Left lobe of liver (tissue), 2 donors: ENCODE measurements at regions not wholly inside any gene's neighbourhood (a gene's known extent, or its start where the extent isn't known, plus 50 kb on each side); places are given as distances from the start of the nearest gene placed in this dataset.

ENCODE experiments used
- ATAC-seq: fragments of 200-7000 bp; cut with Tn5 transposase; one replicate; pipeline ENCODE4 v1.9.1; 2020; ENCODE audit warnings: mild to moderate bottlenecking, moderate library complexity
- DNase-seq: peaks from one replicate; pipeline ENCODE4 v3.0.0-alpha.2; 2020; ENCODE audit warnings: low spot score
- donor health status: DM: no; HTN: no; CAD: no; lungs with moderate emphysema.
- donor health status: DM: no; HTN: yes; CAD: no.

DNA sequence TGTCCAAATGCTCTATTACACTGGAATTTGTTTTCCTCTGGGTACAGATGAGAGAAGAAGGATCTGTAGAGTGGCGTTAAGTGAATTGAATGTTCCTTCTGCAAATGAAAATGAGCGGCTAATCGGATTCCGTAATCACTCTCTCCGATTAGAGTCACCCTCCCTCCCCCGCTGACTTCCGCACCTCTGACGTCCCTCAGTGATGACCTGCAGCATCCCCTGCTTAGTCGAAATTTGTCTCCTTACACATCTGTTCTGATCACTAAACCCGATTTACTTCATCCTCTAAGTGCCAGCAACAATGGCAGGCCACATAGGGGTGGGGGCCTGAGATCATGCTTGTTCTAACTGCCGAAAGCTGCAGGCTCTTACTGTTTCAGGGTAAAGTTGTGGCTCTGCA is 378.7 kb downstream of the SEC16B start:
- ATAC-seq (no peak), DNase-seq (no peak)

DNA sequence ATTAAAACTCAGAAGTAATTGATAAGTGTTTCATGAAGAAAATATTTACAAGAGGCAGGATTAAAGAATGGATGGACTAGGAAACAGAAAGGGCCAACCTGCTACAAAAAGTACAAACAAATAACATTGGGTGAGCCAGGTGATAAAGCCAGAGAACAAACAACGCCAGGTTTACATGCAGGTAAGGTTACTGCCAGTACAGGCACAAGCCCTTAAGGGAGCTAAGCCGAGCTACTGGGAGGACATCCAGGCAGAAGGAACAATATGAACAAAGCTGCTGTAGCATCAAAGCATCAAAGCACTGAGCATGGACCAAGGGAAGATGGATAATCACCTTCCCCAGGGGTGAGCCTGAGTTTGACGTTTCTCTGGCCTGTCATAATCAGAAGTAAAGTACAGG is 380.7 kb downstream of the SEC16B start:
- ATAC-seq (no peak), DNase-seq (no peak)

DNA sequence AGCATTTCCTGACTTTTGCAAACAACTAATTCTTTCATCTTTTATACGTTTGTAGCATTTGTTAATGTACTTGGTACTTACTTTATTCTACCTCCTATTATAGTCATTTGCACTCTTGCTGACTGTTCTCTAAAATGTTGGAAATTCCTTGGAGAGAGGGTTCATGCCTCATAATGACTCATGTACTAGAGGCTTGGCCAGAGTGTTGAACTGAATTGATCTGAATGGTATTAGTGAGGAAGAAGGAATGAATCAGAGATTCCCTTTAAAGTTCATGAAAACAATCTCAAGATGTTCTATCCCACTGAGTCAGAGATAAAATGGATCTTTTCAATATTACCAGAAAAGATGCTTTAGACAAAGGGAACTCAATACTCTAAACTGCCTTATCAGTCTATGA is 383.4 kb downstream of the SEC16B start:
- DNase-seq (no peak), ATAC-seq (no peak)

DNA sequence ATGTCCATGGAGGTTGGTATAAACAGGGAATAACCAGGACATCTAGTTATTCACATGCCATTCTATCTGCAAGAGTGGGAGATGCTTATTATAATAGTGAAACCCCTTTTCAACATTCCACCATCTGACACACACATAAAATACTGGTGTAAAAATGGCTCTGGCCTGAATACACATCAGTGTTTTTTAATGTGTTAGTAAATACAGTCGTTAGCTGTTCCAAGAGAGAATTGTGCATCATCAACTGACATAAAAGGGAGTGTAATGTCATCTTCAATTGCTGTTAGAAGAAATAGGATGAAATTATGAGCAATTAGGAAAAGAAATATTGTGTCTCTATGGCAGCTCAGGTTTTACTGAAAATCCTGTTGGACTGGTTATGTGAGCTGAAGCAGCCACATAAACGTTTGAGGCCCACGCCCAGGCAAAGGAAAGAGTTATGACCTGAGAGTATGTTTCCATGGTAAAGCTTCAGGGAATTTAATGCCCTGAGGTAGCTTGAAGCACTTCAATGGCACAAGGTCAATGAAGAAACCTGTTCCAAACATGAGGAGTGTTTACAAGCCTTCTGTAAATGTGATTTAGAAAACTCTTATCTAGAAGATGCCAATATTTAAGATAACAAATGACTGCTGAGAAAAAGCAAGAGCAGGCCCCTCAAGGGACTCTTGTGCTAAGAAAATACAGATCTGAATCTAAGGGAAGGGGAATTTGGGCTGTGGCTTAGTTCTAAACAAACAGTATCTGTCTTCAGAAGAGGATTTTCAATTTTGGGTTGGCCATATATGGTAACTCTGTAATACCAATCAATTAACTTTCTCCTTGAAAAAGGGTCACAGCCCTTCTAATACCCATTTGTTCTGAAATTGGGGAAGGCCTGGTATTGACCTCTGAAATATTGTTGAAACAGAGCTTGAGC is 384.3 kb downstream of the SEC16B start:
- DNase-seq (no peak), ATAC-seq (no peak)

DNA sequence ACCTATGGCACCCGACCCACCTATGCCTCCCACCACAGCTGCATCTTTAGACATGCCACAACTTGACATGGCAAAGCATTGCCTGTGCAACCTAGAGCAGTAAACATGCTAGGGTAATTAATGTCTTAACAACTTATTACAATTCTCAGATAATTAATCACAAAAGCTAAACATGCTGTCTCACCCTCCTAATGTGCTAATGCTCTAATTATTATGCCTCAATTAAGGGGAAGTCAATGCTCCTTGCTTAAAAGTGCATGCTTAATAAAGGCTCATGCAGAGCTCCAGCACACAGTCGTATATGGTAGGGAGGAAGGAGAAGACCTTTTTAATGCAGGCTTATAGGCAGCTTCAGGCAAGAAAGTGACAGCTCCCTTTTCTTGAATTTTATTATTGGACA is 396.0 kb downstream of the SEC16B start:
- ATAC-seq = no peak
- DNase-seq = no peak

DNA sequence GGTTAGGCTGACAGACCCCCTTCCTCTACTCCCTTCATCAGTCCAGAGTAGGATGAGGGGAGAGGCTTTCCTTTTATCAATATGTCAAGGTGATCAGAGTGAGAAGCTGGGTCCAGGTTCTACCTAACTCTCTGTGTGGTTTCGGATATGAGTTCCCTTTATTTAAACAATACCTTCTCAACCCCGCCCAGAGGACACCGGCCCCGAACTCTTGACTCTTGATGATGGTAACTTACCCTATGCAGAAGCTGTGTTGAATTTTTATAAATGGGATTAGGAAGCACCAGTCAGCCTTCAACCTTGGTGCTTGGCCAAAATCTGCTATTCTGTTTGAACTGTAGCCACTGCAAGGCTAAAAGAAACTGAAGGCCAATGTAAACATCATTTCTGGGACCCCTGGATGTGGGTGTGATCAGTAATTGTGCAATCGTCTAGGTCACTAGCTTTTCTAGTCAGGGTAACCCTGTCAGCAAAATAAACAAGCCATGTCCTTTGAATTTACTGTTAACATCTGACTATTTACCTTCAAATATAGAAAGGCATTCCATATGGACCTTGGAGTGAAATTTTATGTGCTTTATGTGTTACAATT is 398.3 kb downstream of the SEC16B start:
- DNase-seq = peak; percentile 77
- peak; percentile 82 for ATAC-seq

DNA sequence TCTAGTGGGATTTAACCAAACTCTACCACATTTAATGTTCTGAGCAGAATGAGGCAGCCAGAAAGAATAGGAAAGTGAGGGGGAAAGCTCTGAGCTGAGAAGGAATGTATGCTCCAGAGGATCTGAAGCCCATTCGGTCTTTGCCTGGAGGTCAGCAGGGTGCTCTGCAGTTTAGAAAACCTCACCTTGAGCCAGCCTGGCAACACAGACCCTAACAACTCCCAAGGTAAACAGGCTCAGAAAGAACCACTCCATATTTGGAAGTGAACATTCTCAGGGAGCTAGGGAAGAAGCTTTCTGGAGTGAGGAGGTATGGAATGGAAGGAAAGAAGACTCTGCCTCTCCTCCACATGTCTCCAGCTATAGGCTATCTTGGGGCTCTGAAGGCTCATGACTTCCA is 398.8 kb downstream of the SEC16B start:
- ATAC-seq = peak; percentile 51
- DNase-seq = peak; percentile 49

DNA sequence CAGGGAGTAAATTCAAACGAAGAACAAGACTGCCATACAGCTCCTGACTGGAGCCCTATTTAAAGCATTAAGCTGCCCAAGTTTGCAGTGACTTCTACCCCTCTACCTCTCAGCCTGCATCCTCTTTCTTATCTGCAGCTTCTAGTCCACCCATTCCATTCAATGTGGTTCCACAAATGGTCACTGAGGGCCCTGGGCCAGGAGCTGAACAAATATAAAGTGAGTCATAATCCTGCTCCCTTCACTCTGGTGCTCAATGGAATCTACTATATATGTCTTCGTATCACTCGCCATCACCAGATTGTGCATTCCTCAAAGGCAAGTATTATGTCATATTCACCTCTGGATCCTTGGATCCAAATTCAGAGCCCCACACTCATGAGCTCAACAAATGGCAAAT is 398.7 kb downstream of the BRINP2 start:
- ATAC-seq = no peak
- DNase-seq = no peak

DNA sequence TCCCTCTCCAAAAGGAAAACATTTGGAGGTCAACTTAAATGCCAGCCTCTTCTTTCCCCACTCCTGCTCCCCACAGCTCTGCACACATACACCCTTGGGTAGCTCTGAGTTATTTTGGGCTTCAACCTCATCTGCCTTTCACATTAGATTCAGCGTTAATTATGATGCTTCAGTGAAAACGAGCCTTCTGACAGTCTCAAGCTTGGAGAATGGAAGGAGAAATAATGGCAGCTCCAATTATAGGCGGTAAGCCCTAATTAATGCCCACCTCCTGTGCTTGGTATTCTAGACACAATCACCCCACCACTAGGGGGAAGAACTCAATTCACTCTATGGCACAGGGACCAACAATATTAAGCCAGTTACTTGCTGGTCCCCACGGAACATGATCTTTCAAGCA is 397.9 kb downstream of the BRINP2 start:
- DNase-seq (no peak), ATAC-seq (no peak)

DNA sequence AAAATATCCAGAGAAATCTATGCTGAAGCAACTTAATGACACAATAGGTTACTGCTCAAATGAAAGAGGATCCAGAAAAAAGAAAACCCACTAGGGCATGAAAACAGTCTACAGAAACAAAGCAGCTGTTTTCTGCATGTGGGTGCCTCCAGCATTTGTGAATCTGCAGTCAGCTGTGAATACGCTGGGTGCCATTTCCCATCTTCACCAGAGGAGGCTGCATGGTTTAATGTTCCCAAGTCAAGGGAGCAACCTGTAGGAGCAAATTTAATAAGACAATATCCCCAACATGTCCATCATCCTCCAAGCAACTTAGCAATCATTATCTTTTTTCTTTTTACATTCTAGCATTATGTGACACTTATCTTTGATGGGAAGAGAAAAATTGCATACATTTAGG is 396.6 kb downstream of the BRINP2 start:
- DNase-seq = no peak
- ATAC-seq = peak; percentile 37

DNA sequence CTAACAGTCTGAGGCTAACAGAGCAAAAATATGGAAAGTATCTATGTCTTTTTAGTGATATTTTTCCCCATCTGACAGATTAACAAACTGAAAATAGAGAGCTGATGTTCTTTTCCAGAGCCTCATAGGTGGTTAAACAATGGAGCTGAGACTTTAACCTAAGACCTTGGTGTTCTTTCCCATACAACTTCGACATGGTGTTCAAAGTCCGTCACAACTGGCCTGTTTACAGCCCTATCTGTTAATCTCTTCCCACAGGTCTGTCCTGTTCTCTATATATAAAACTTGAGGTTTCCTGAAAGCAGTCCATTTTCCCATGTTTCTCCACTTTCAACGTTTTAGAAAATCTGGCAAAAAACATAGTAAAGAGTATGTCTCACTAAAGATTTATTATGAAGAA is 395.7 kb downstream of the BRINP2 start:
- ATAC-seq = peak; percentile 91
- DNase-seq = peak; percentile 62

DNA sequence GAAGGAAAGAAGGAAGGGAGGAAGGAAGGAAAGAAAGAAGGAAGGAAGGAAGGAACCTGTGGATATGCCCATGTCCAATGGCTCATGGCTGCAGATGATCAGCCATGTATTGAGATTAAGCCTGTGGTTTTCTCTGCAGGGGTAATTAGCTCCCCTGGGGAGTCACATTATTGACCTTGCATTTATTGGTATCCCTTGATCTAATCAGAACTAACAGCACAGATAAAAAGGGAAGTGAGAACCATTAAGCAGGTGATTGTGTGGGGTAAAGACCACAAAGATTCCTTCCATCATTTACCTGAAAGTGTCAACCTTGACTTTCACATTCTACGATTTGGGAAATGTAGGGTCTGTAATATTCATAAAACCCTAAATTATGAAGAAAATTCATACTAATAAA is 390.7 kb downstream of the BRINP2 start:
- no peak for ATAC-seq
- no peak for DNase-seq

DNA sequence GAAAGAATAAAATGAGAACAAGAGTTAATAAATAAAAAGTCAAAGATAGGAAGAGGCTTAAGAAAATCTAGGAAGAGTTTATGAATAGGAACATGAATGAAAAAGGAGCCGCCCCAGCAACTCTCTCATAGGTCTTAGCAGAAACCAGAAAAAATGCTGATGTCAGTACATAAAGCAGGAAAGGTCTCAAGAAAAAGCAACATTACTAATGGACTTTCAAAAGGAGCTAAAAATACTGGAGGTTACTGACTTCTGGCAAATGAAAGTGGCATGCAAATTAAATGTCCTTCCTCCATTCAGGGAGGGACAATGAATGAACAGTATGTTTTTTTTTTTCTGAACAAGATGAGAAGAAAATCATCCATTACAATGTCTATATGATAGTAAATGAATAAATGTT is 387.6 kb downstream of the BRINP2 start:
- ATAC-seq = no peak

DNA sequence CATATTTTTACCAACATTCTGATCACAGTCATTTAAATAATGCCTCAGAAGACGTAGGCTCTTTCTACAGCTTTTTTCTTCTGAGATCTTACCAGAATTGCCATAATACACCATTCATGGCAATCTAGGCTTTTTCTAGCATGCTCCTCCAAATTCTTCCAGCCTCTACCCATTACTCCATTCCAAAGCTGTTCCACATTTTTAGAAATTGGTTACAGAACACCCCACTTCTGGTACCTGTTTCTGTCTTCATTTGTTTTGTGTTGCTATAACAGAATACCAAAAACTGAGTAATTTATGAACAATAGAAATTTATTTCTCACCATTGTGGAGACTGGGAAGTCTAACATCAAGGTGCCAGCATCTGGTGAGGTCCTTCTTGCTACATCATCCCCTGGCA is 385.4 kb downstream of the BRINP2 start:
- DNase-seq = no peak
- ATAC-seq = no peak

More for the DNA sequence above, 387.6 kb downstream of the BRINP2 start:
- no peak for DNase-seq

DNA sequence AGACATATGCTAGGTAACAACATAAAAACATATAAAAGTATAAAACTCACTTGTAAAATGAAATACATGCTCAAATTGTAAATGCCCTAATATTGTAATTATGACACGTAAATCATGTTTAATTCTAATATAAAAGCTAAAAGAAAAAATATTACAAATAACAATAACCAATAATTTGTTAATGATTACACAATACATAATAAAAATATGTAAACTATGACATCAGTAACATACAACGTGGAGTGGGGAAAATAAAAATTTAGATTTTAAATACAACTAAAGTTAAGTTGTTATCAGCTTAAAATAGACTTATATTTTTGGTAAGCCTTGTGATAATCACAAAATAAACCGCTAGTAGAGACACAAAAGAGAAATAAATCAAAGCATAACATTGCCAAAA is 376.4 kb downstream of the BRINP2 start:
- DNase-seq = no peak
- ATAC-seq = no peak

DNA sequence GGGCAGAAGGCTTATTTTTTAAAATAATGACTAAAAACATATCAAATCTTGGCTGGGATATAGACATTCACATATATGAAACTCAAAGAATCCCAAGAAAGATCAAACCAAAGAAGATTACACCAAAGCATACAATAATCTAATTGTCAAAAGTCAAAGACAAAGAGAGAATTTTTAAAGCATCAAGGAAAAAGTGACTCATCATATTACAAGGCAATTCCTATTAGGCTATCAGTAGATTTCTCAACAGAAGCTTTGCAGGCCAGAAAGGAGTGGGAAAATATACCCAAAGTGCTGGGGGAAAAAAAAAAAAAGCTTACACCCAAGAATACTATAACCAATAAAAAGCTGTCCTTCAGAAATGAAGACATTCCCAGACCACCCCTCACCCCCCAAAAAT is 375.6 kb downstream of the BRINP2 start:
- no peak for DNase-seq
- no peak for ATAC-seq

DNA sequence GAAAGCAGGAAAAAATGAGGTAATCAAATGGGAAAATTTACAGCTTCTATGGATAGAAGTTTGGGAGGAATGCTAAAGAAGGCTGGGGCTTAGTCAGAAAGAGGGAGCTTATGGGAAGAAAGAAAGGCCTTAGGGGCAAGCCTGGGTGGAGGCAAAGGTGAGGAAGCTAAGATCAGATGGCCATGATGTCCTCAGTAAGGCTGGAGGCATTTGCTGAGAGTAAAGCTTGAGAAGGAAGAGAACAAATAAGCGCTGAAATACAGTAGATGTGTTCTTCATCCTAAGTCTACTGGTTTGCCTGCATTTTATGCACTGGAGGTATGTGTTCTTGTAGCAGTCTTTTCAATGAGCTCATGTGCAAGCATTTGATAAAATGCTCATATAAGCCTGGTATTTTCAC is 355.4 kb downstream of the BRINP2 start:
- ATAC-seq (no peak), DNase-seq (no peak)

DNA sequence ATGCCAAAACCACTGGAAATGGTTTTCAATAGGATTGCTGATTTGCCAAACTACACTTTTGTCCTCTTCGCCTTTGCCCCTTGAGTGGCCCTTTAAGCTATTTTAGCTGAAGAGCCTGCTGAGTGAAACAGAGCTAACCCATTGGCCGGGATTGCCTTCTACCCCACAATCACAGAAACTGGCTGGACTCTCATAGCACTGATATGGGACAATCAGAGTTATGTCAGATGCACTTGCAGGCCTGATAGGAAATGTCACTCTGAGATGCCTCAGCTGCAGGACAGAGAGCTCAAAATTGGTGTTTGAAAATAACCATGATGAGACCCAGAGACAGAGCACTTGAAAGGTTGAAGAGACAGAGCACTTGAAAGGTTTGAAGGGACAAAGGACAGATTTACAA is 354.4 kb downstream of the BRINP2 start:
- DNase-seq (no peak), ATAC-seq (no peak)

DNA sequence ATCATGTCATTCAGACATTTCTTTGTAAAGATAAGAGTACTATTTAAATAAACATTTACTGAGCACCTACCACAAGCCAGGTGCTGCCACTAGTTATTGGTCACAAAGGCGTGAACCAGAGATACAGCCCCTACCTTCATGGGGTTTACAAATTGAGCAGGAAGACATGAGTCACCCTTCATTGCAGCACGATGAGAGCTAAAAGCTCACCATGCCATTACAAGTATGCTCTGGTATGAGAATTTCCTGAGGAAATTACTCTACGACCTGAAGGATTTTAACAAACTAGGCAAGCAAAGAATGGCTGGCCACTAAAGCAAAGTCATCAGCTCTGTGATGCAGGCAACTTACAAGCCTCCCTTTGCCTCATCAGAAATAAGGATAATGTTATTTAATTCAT is 346.8 kb downstream of the BRINP2 start:
- ATAC-seq = no peak
- DNase-seq = no peak

DNA sequence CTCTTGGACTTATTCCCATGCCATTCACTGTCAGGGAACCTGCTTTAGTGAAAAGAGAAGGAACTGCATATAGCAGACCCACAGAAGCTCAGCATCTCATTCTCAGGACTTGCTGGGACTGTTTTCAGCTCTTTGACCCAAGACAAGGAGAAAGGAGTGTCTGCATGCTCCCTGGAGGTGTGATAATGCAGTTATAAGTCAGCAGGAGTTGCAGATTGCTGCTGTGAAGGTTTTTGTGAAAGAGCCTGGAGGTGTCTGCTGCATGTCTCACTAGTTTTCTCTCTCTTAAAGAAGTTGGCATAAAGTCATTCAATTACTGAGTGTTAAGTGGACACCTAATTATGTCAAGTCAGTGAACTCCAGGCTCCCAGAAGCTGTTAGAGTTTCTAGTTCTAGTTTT is 343.4 kb downstream of the BRINP2 start:
- DNase-seq (no peak), ATAC-seq (no peak)

DNA sequence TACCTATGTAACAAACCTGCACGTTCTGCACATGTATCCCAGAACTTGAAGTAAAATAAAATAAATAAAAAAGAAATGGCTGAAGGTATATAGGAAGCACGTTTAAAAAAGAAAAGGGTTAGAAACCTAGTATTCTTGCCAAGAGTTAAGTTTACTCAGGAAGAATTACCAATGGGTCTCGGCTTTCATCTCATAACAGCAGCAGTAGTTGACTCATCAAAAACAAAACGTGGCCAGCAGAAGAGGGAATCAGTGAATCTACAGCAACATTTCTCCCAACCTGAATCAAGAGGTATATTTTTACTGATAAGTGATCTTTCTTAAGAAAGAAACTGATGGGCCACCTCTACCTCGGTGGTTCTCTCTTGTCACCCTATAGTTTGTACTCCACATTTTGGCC is 340.3 kb downstream of the BRINP2 start:
- ATAC-seq (no peak), DNase-seq (no peak)

DNA sequence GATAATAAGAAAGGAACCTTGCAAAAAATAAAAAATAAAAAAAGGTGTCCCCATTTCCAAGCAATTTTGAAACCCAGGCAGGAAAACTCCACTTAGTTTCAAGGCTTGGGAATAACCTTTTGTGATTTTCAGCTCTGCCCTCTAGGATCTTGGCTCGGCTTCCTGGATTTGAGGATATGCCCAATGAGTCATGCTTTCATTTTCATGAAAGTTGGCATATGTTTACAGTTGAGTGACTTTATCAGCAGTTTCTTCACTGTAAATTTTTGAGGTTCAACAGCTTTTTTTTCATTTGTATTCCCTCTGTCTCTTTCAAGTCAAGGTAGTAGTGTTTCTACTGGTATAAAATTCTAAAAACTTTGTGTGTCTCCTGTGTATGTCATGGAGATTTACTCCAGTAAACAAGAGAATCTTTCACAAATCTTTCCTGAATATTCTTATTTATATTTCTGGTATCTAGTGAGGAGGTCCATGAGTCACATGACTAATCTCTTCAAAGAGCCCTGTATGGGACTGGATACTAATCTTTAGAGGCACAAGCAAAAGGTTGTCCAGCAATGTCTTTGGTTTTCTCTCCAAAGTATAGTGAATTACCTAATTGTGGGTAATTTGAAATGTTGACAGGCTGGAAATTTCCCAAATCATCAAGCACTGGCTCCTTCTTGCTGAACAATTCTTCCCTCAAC is 335.3 kb downstream of the BRINP2 start:
- ATAC-seq (no peak), DNase-seq (no peak)
